Activated CD4-positive, alpha-beta memory T cell treated with anti-CD3 and anti-CD28 coated beads for 36 hours (primary cell): ENCODE measurements at regions not wholly inside any gene's neighbourhood (a gene's known extent, or its start where the extent isn't known, plus 50 kb on each side); places are given as distances from the start of the nearest gene placed in this dataset.

Experiments used
- CTCF ChIA-PET: fragments of 350-600 bp; sonication (Branson Sonifier 250); formaldehyde crosslinking; loops from one replicate; lab custom pipeline; 2021; ENCODE audit warnings: antibody characterized with exemption, inconsistent platforms; lab: Charles Lee
- POLR2A ChIA-PET: fragments of 350-600 bp; sonication (Branson Sonifier 250); formaldehyde crosslinking; loops from one replicate; lab custom pipeline; 2021; ENCODE audit warnings: antibody characterized with exemption; lab: Charles Lee
- DNase-seq: peaks from one replicate; pipeline ENCODE4 v3.0.0-alpha.2; 2020
- H3K27ac Mint-ChIP-seq: one replicate; pipeline ENCODE4 v1.8.0; 2021; ENCODE audit warnings: mixed read lengths
- H3K27me3 Mint-ChIP-seq: one replicate; pipeline ENCODE4 v1.8.0; 2021; ENCODE audit warnings: mixed read lengths
- H3K36me3 Mint-ChIP-seq: one replicate; pipeline ENCODE4 v1.8.0; 2021; ENCODE audit warnings: mixed read lengths
- H3K4me1 Mint-ChIP-seq: one replicate; pipeline ENCODE4 v1.8.0; 2021; ENCODE audit warnings: low read depth, mixed read lengths
- H3K4me3 Mint-ChIP-seq: one replicate; pipeline ENCODE4 v1.8.0; 2021; ENCODE audit warnings: mild to moderate bottlenecking, mixed read lengths
- H3K9me3 Mint-ChIP-seq: one replicate; pipeline ENCODE4 v1.8.0; 2021; ENCODE audit warnings: mixed read lengths
- intact Hi-C: fragments of 100-400 bp; cut with micrococcal nuclease; formaldehyde crosslinking; loops from one replicate; pipeline ENCODE4 v1.15.1; 2023

GRCh38 chr14:81819910-81820309 lies 286.3 kb upstream of the SEL1L start:
- intact Hi-C loops: no loop called here
- POLR2A ChIA-PET: no interaction called here
- DNase-seq: no peak
- H3K4me3 Mint-ChIP-seq: no peak overlapping the region
- H3K4me1 Mint-ChIP-seq: no peaks in the 10 kb centered on the region
- CTCF ChIA-PET: no interaction called here
- H3K27me3 Mint-ChIP-seq: no peaks in the 10 kb centered on the region
- no peaks in the 10 kb centered on the region for H3K36me3 Mint-ChIP-seq
- peaks cover 2% of the 10 kb centered on the region for H3K9me3 Mint-ChIP-seq
- no peak overlapping the region for H3K27ac Mint-ChIP-seq

GRCh38 chr14:81826081-81826480 lies 292.4 kb upstream of the SEL1L start:
- Mint-ChIP-seq H3K27ac (no peak overlapping the region), H3K4me1 (no peaks in the 10 kb centered on the region), H3K27me3 (no peaks in the 10 kb centered on the region), H3K9me3 (no peaks in the 10 kb centered on the region), H3K36me3 (no peaks in the 10 kb centered on the region), H3K4me3 (no peak overlapping the region)
- intact Hi-C loops: no loop called here
- ChIA-PET POLR2A (no interaction called here), CTCF (no interaction called here)
- DNase-seq: no peak

- POLR2A ChIA-PET: no interaction called here
- H3K36me3 Mint-ChIP-seq: no peaks in the 10 kb centered on the region
- CTCF ChIA-PET: no interaction called here
- H3K27me3 Mint-ChIP-seq: no peaks in the 10 kb centered on the region
- H3K4me1 Mint-ChIP-seq: no peaks in the 10 kb centered on the region
- H3K4me3 Mint-ChIP-seq: no peak overlapping the region
- intact Hi-C loops: no loop called here
- H3K27ac Mint-ChIP-seq: no peak overlapping the region
- H3K9me3 Mint-ChIP-seq: no peaks in the 10 kb centered on the region
- DNase-seq: no peak
Observed at GRCh38 chr14:81829447-81829846, 295.8 kb upstream of the SEL1L start.

GRCh38 chr14:81831128-81831820 lies 297.6 kb upstream of the SEL1L start:
- Mint-ChIP-seq H3K27ac (no peak overlapping the region), H3K4me3 (no peak overlapping the region), H3K27me3 (no peaks in the 10 kb centered on the region), H3K4me1 (no peaks in the 10 kb centered on the region), H3K36me3 (no peaks in the 10 kb centered on the region), H3K9me3 (peaks cover 8% of the 10 kb centered on the region)
- CTCF ChIA-PET: no interaction called here
- intact Hi-C loops: no loop called here
- no peak for DNase-seq
- POLR2A ChIA-PET: no interaction called here

GRCh38 chr14:81834308-81834707 lies 300.7 kb upstream of the SEL1L start:
- Mint-ChIP-seq H3K9me3 (peaks cover 12% of the 10 kb centered on the region), H3K36me3 (no peaks in the 10 kb centered on the region), H3K4me1 (no peaks in the 10 kb centered on the region), H3K27ac (no peak overlapping the region), H3K27me3 (no peaks in the 10 kb centered on the region), H3K4me3 (no peak overlapping the region)
- POLR2A ChIA-PET: no interaction called here
- DNase-seq: no peak
- intact Hi-C loops: no loop called here
- CTCF ChIA-PET: no interaction called here

GRCh38 chr14:81837304-81837703 lies 303.7 kb upstream of the SEL1L start:
- H3K27me3 Mint-ChIP-seq: no peaks in the 10 kb centered on the region
- POLR2A ChIA-PET: no interaction called here
- CTCF ChIA-PET: no interaction called here
- peaks cover 12% of the 10 kb centered on the region for H3K9me3 Mint-ChIP-seq
- H3K4me3 Mint-ChIP-seq: no peak overlapping the region
- H3K36me3 Mint-ChIP-seq: no peaks in the 10 kb centered on the region
- H3K27ac Mint-ChIP-seq: no peak overlapping the region
- intact Hi-C loops: no loop called here
- no peak for DNase-seq
- H3K4me1 Mint-ChIP-seq: no peaks in the 10 kb centered on the region

GRCh38 chr14:81839056-81839455 lies 305.4 kb upstream of the SEL1L start:
- no peak for DNase-seq
- Mint-ChIP-seq H3K27ac (no peak overlapping the region), H3K27me3 (no peaks in the 10 kb centered on the region), H3K9me3 (peaks cover 12% of the 10 kb centered on the region), H3K4me1 (no peaks in the 10 kb centered on the region), H3K36me3 (no peaks in the 10 kb centered on the region), H3K4me3 (no peak overlapping the region)
- intact Hi-C loops: no loop called here
- ChIA-PET CTCF (no interaction called here), POLR2A (no interaction called here)

GRCh38 chr14:81841346-81841745 lies 307.7 kb upstream of the SEL1L start:
- Mint-ChIP-seq H3K27ac (no peak overlapping the region), H3K4me3 (no peak overlapping the region), H3K36me3 (no peaks in the 10 kb centered on the region), H3K27me3 (no peaks in the 10 kb centered on the region), H3K9me3 (peaks cover 6% of the 10 kb centered on the region), H3K4me1 (no peaks in the 10 kb centered on the region)
- CTCF ChIA-PET: no interaction called here
- intact Hi-C loops: no loop called here
- POLR2A ChIA-PET: no interaction called here
- DNase-seq: no peak

GRCh38 chr14:81849714-81850113 lies 316.1 kb upstream of the SEL1L start:
- peaks cover 23% of the 10 kb centered on the region for H3K9me3 Mint-ChIP-seq
- ChIA-PET POLR2A (no interaction called here), CTCF (no interaction called here)
- H3K27me3 Mint-ChIP-seq: no peaks in the 10 kb centered on the region
- DNase-seq: no peak
- no peak overlapping the region for H3K27ac Mint-ChIP-seq
- H3K36me3 Mint-ChIP-seq: no peaks in the 10 kb centered on the region
- no peak overlapping the region for H3K4me3 Mint-ChIP-seq
- no peaks in the 10 kb centered on the region for H3K4me1 Mint-ChIP-seq
- intact Hi-C loops: no loop called here

- ChIA-PET POLR2A (no interaction called here), CTCF (no interaction called here)
- Mint-ChIP-seq H3K4me1 (no peaks in the 10 kb centered on the region), H3K9me3 (peaks cover 38% of the 10 kb centered on the region), H3K27ac (no peak overlapping the region), H3K4me3 (no peak overlapping the region), H3K27me3 (no peaks in the 10 kb centered on the region), H3K36me3 (no peaks in the 10 kb centered on the region)
- intact Hi-C loops: no loop called here
- no peak for DNase-seq
Observed at GRCh38 chr14:81855007-81855406, 321.4 kb upstream of the SEL1L start.

- ChIA-PET POLR2A (no interaction called here), CTCF (no interaction called here)
Observed at GRCh38 chr14:81859046-81859445, 325.4 kb upstream of the SEL1L start.

GRCh38 chr14:81868172-81868571 lies 334.5 kb upstream of the SEL1L start:
- ChIA-PET POLR2A (no interaction called here), CTCF (no interaction called here)
- Mint-ChIP-seq H3K27ac (no peak overlapping the region), H3K4me3 (no peak overlapping the region), H3K9me3 (peaks cover 4% of the 10 kb centered on the region), H3K4me1 (no peaks in the 10 kb centered on the region), H3K36me3 (no peaks in the 10 kb centered on the region), H3K27me3 (no peaks in the 10 kb centered on the region)
- intact Hi-C loops: no loop called here
- DNase-seq: no peak

More at GRCh38 chr14:81859046-81859445, 325.4 kb upstream of the SEL1L start:
- H3K4me3 Mint-ChIP-seq: no peak overlapping the region
- intact Hi-C loops: no loop called here
- DNase-seq: no peak
- H3K4me1 Mint-ChIP-seq: no peaks in the 10 kb centered on the region
- no peaks in the 10 kb centered on the region for H3K27me3 Mint-ChIP-seq
- peaks cover 33% of the 10 kb centered on the region for H3K9me3 Mint-ChIP-seq
- no peaks in the 10 kb centered on the region for H3K36me3 Mint-ChIP-seq
- no peak overlapping the region for H3K27ac Mint-ChIP-seq

GRCh38 chr14:81871706-81872105 lies 338.1 kb upstream of the SEL1L start:
- no peak for DNase-seq
- Mint-ChIP-seq H3K4me3 (no peak overlapping the region), H3K4me1 (no peaks in the 10 kb centered on the region), H3K27ac (no peak overlapping the region), H3K36me3 (no peaks in the 10 kb centered on the region), H3K27me3 (no peaks in the 10 kb centered on the region), H3K9me3 (peaks cover 12% of the 10 kb centered on the region)
- CTCF ChIA-PET: no interaction called here
- POLR2A ChIA-PET: no interaction called here
- intact Hi-C loops: no loop called here
